A549 (cell line): ENCODE measurements at regions not wholly inside any gene's neighbourhood (a gene's known extent, or its start where the extent isn't known, plus 50 kb on each side); places are given as distances from the start of the nearest gene placed in this dataset.

Experiments
- ATAC-seq, 2 experiments: fragments of 200-7000 bp in 1 of 2; fragments of >200 bp in 1 of 2; cut with Nextera tagmentation in 1 of 2; cut with Tn5 transposase in 1 of 2; 3 replicates each; pipeline versions ENCODE4 v1.8.0 to v1.9.1; 2018 to 2020; ENCODE audit warnings: mild to moderate bottlenecking in 1 of 2, moderate library complexity in 1 of 2
- CTCF ChIA-PET: fragments of 300-600 bp; sonication (Branson Sonifier 250); formaldehyde crosslinking; extraction: SDS; loops from one replicate; lab custom pipeline; 2021; ENCODE audit warnings: antibody characterized with exemption, inconsistent platforms; lab: Yijun Ruan, JAX
- POLR2A ChIA-PET: fragments of 350-600 bp; formaldehyde crosslinking; extraction: SDS; loops from one replicate; lab custom pipeline; 2021; ENCODE audit warnings: antibody characterized with exemption, inconsistent platforms; lab: Yijun Ruan, JAX
- DNase-seq, 2 experiments: peaks; one replicate each; pipeline versions ENCODE4 v3.0.0 to v3.0.0-alpha.2; 2011 to 2016; ENCODE audit warnings: low read depth in 1 of 2, low spot score in 1 of 2
- FAIRE-seq: peaks from 2 replicates; lab custom pipeline; 2011; peaks lifted over from hg19 to GRCh38; lab: Jason Lieb, UNC
- H3K27ac ChIP-seq, 2 experiments: fragments of >200 bp; sonication (Bioruptor Twin); formaldehyde crosslinking; 3 replicates each; pipeline ENCODE4 v1.5.1; 2016 to 2017
- H3K4me1 ChIP-seq: fragments of >200 bp; sonication (Bioruptor Twin); formaldehyde crosslinking; 3 replicates; pipeline ENCODE4 v1.6.1; 2016
- H3K4me2 ChIP-seq: fragments of >200 bp; sonication (Bioruptor Twin); formaldehyde crosslinking; 3 replicates; pipeline ENCODE4 v1.6.1; 2016
- H3K4me3 ChIP-seq: fragments of >200 bp; sonication (Bioruptor Twin); formaldehyde crosslinking; 3 replicates; pipeline ENCODE4 v1.5.1; 2016
- H3K9me3 ChIP-seq: fragments of >200 bp; sonication (Bioruptor Twin); formaldehyde crosslinking; 3 replicates; pipeline ENCODE4 v1.6.1; 2016
- CBX2 ChIP-seq: fragments of 200-600 bp; sonication (generic); IDR thresholded peaks from 2 replicates; pipeline ENCODE4 v1.6.1; 2016; ENCODE audit warnings: low read depth, mild to moderate bottlenecking, borderline replicate concordance
- CEBPB ChIP-seq, 2 experiments: fragments of >200 bp in 1 of 2; sonication (Bioruptor Twin) in 1 of 2; formaldehyde crosslinking in 1 of 2; IDR thresholded peaks; 2 replicates each; pipeline ENCODE4 v1.6.1; 2012 to 2016
- CHD4 ChIP-seq: fragments of 200-600 bp; sonication (generic); IDR thresholded peaks from 2 replicates; pipeline ENCODE4 v1.6.1; 2016; ENCODE audit warnings: antibody characterized with exemption, mild to moderate bottlenecking, borderline replicate concordance
- E2F6 ChIP-seq: IDR thresholded peaks from 2 replicates; pipeline ENCODE4 v1.6.1; 2012; ENCODE audit warnings: low read depth, borderline replicate concordance
- ELK1 ChIP-seq: fragments of 150-350 bp; IDR thresholded peaks from 2 replicates; pipeline ENCODE4 v1.6.1; 2014; ENCODE audit warnings: low read depth, mild to moderate bottlenecking, low read length
- EP300 ChIP-seq, 2 experiments: fragments of >200 bp; sonication (Bioruptor Twin); formaldehyde crosslinking; IDR thresholded peaks; 2 replicates in 1 of 2; 3 replicates in 1 of 2; pipeline ENCODE4 v1.6.1; 2016 to 2017
- HEYL ChIP-seq: fragments of 250-450 bp; sonication (Bioruptor Pico); IDR thresholded peaks from 2 replicates; pipeline ENCODE4 v1.8.0; 2021; ENCODE audit warnings: mild to moderate bottlenecking, moderate library complexity
- HOXA7 ChIP-seq: fragments of 250-450 bp; sonication (Bioruptor Pico); IDR thresholded peaks from 2 replicates; pipeline ENCODE4 v1.5.0; 2020; ENCODE audit warnings: mild to moderate bottlenecking, moderate library complexity
- HOXB13 ChIP-seq: fragments of 250-450 bp; sonication (Bioruptor Pico); IDR thresholded peaks from 2 replicates; pipeline ENCODE4 v1.5.0; 2020; ENCODE audit warnings: low read depth, mild to moderate bottlenecking, moderate library complexity
- HOXB5 ChIP-seq: fragments of 250-450 bp; sonication (Bioruptor Pico); IDR thresholded peaks from 2 replicates; pipeline ENCODE4 v1.5.0; 2020; ENCODE audit warnings: mild to moderate bottlenecking, moderate library complexity
- JUNB ChIP-seq: fragments of >200 bp; sonication (Bioruptor Twin); formaldehyde crosslinking; IDR thresholded peaks from 2 replicates; pipeline ENCODE4 v1.6.1; 2016
- MAFK ChIP-seq: fragments of 450-650 bp; IDR thresholded peaks from 2 replicates; pipeline ENCODE4 v1.6.1; 2014; ENCODE audit not compliant: partially characterized antibody
- MAZ ChIP-seq: fragments of 150-350 bp; IDR thresholded peaks from 2 replicates; pipeline ENCODE4 v1.6.1; 2014; ENCODE audit warnings: antibody characterized with exemption, low read depth, low read length, borderline replicate concordance
- NPAS2 ChIP-seq: fragments of 250-450 bp; sonication (Bioruptor Pico); IDR thresholded peaks from 2 replicates; pipeline ENCODE4 v1.8.0; 2022; ENCODE audit warnings: mild to moderate bottlenecking, moderate library complexity, borderline replicate concordance
- NR3C1 ChIP-seq: fragments of >200 bp; sonication (Bioruptor Twin); formaldehyde crosslinking; IDR thresholded peaks from 3 replicates; pipeline ENCODE4 v1.6.1; 2017
- PHF8 ChIP-seq: fragments of 200-600 bp; sonication (generic); IDR thresholded peaks from 2 replicates; pipeline ENCODE4 v1.6.1; 2016; ENCODE audit warnings: low read depth, mild to moderate bottlenecking, antibody characterized with exemption, moderate library complexity, borderline replicate concordance
- POLR2A ChIP-seq: IDR thresholded peaks from 2 replicates; pipeline ENCODE4 v1.6.1; 2012; ENCODE audit warnings: mild to moderate bottlenecking, low read length
- POLR2AphosphoS2 ChIP-seq: conservative IDR thresholded peaks from 2 replicates; pipeline ENCODE4 v1.6.1; 2012; ENCODE audit warnings: low read length, improper control_type of control experiment, inconsistent platforms
- RFX5 ChIP-seq: fragments of 450-650 bp; IDR thresholded peaks from 2 replicates; pipeline ENCODE4 v1.7.1; 2014; ENCODE audit warnings: antibody characterized with exemption, mild to moderate bottlenecking, moderate library complexity
- RNF2 ChIP-seq: fragments of 200-600 bp; sonication (generic); IDR thresholded peaks from 2 replicates; pipeline ENCODE4 v1.6.1; 2016; ENCODE audit warnings: low read depth, mild to moderate bottlenecking, antibody characterized with exemption, moderate library complexity, borderline replicate concordance
- SMC3 ChIP-seq: fragments of >200 bp; sonication (Bioruptor Twin); formaldehyde crosslinking; IDR thresholded peaks from 3 replicates; pipeline ENCODE4 v1.6.1; 2018; ENCODE audit warnings: inconsistent platforms
- SREBF2 ChIP-seq: fragments of 450-650 bp; IDR thresholded peaks from 2 replicates; pipeline ENCODE4 v1.6.1; 2014; ENCODE audit warnings: mild to moderate bottlenecking, moderate library complexity
- ZNF302 ChIP-seq: fragments of 250-450 bp; sonication (Bioruptor Pico); IDR thresholded peaks from 2 replicates; pipeline ENCODE4 v1.9.0; 2021; ENCODE audit warnings: inconsistent platforms, mild to moderate bottlenecking, moderate library complexity
- ZSCAN20 ChIP-seq: fragments of 250-450 bp; sonication (Bioruptor Pico); IDR thresholded peaks from 2 replicates; pipeline ENCODE4 v1.8.0; 2022; ENCODE audit warnings: mild to moderate bottlenecking, moderate library complexity
- WGBS: methylation state at CpG from one replicate; pipeline ENCODE4 v1.1.6; 2017; ENCODE audit errors: missing lambda C conversion rate; 5-methylcytosine and 5-hydroxymethylcytosine counted together

- ChIA-PET CTCF (no interaction called here), POLR2A (no interaction called here)
- FAIRE-seq (no peak), ATAC-seq (no peak), DNase-seq (no peak)
- 56% methylated on average over 5 of the region's 5 CpGs for WGBS
- no peak overlapping the region for H3K27ac ChIP-seq
- H3K4me1 ChIP-seq: no peaks in the 10 kb centered on the region
- TF ChIP-seq RFX5: no peak
- no peak for TF ChIP-seq POLR2A
- no peak for TF ChIP-seq ELK1
- no peak overlapping the region for H3K4me2 ChIP-seq
- no peaks in the 10 kb centered on the region for H3K9me3 ChIP-seq
- H3K4me3 ChIP-seq: no peak overlapping the region
Measured at GRCh38 chr10:42977032-42977416, 99.8 kb upstream of the RET start.

GRCh38 chr10:42979181-42979580 lies 97.7 kb upstream of the RET start:
- TF ChIP-seq SREBF2 (no peak), MAFK (no peak), CHD4 (no peak), E2F6 (no peak), SMC3 (no peak), ZNF302 (CRISPR knock-in tag) (no peak), JUNB (no peak), POLR2AphosphoS2 (no peak), PHF8 (no peak), HOXB5 (no peak), HOXB13 (no peak), HOXA7 (CRISPR knock-in tag) (no peak), CEBPB (IDR thresholded peaks at IDR 0.05) (no peak), HEYL (CRISPR knock-in tag) (no peak), NR3C1 (no peak), ZSCAN20 (CRISPR knock-in tag) (no peak), MAZ (no peak), RNF2 (no peak)
- TF ChIP-seq, all 56 proteins: peak for 0
- ChIA-PET POLR2A (no interaction called here), CTCF (no interaction called here)
- Histone ChIP-seq H3K4me2 (no peak overlapping the region), H3K4me3 (no peak overlapping the region), H3K4me1 (no peaks in the 10 kb centered on the region), H3K9me3 (no peaks in the 10 kb centered on the region), H3K27ac (no peak overlapping the region)
- 16% methylated on average over 2 of the region's 2 CpGs for WGBS
- FAIRE-seq (no peak), DNase-seq (no peak), ATAC-seq (no peak)

GRCh38 chr10:42979721-42980467 lies 97.0 kb upstream of the RET start:
- CTCF ChIA-PET: no interaction called here
- Histone ChIP-seq H3K4me3 (no peak overlapping the region), H3K4me2 (no peak overlapping the region), H3K4me1 (no peaks in the 10 kb centered on the region), H3K27ac (no peak overlapping the region), H3K9me3 (no peaks in the 10 kb centered on the region)
- POLR2A ChIA-PET: no interaction called here
- ATAC-seq (no peak), FAIRE-seq (no peak), DNase-seq (no peak)
- 32% methylated on average over 6 of the region's 12 CpGs for WGBS
- TF ChIP-seq NPAS2 (CRISPR knock-in tag) (no peak), CBX2 (no peak), EP300 (IDR thresholded peaks at IDR 0.05) (no peak)
